ENCODE measurements at regions not wholly inside any gene's neighbourhood (a gene's known extent, or its start where the extent isn't known, plus 50 kb on each side); places are given as distances from the start of the nearest gene placed in this dataset.

GRCh38 chr13:91238036-91238435 is 109.5 kb upstream of the MIR17HG start:
- DNase-seq (ENCODE audit: low spot score) (no peak), ATAC-seq (ENCODE audit: insufficient number of reproducible peaks, low FRiP score, low read depth) (no peak)
- no peak overlapping the region for H3K27ac ChIP-seq
- no peaks in the 10 kb centered on the region for H3K4me1 ChIP-seq (ENCODE audit: control insufficient read depth in 1 of 2, low read depth in 2 of 2)
- TF ChIP-seq CTCF (IDR thresholded peaks at IDR 0.05), result no peak
- H3K27me3 ChIP-seq (replicated peaks; ENCODE audit: insufficient read depth), result no peaks in the 10 kb centered on the region
- no peaks in the 10 kb centered on the region for H3K9me3 ChIP-seq
- H3K4me3 ChIP-seq, result no peak overlapping the region
- no peaks in the 10 kb centered on the region for H3K36me3 ChIP-seq

GRCh38 chr13:91240341-91240740 is 107.1 kb upstream of the MIR17HG start:
- TF ChIP-seq CTCF (IDR thresholded peaks at IDR 0.05), result no peak
- Histone ChIP-seq H3K4me1 (ENCODE audit: control insufficient read depth in 1 of 2, low read depth in 2 of 2) (no peaks in the 10 kb centered on the region), H3K4me3 (no peak overlapping the region), H3K9me3 (no peaks in the 10 kb centered on the region), H3K27me3 (replicated peaks; ENCODE audit: insufficient read depth) (no peaks in the 10 kb centered on the region), H3K27ac (no peak overlapping the region), H3K36me3 (no peaks in the 10 kb centered on the region)
- DNase-seq (ENCODE audit: low spot score), result no peak
- ATAC-seq (ENCODE audit: insufficient number of reproducible peaks, low FRiP score, low read depth), result no peak

DNA sequence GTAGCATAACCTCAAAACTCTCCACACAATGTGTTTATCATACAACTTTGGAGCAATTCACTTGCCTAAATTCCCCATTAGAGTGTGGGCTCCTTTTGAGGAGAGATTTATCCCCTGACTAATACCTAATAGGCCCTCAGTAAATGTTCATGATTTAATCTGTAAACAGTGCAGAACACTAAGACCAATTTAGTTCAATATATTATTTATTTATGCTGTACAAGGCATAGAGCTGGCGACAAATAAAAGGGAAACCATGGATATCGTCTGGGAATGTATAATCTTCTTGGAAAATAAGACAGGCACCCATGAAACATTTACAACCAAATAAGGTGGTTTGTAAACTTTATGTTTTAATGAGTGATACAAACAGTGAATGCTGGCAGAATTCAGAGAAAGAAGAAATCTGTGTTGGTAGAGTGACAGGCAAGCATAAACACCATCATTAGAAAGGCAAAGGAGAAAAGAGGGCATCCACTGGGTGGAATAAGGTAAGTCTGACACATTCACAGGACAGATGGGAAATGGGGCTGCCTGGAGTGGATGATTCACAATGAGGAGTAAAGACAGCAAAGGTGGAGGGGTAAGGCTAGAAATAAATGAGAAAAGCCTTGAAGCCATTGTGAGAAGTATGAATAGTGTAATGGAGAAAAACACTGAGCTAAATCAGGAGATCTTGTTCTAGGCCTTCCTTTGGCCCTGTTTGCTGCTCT is 106.1 kb upstream of the MIR17HG start:
- Histone ChIP-seq H3K4me1 (ENCODE audit: control insufficient read depth in 1 of 2, low read depth in 2 of 2) (no peaks in the 10 kb centered on the region), H3K4me3 (no peak overlapping the region), H3K9me3 (no peaks in the 10 kb centered on the region), H3K27me3 (replicated peaks; ENCODE audit: insufficient read depth) (no peaks in the 10 kb centered on the region), H3K27ac (no peak overlapping the region), H3K36me3 (no peaks in the 10 kb centered on the region)
- no peak for ATAC-seq (ENCODE audit: insufficient number of reproducible peaks, low FRiP score, low read depth)
- no peak for TF ChIP-seq CTCF (IDR thresholded peaks at IDR 0.05)
- no peak for DNase-seq (ENCODE audit: low spot score)

GRCh38 chr13:91242652-91243051 is 104.8 kb upstream of the MIR17HG start:
- Histone ChIP-seq H3K27me3 (replicated peaks; ENCODE audit: insufficient read depth) (no peaks in the 10 kb centered on the region), H3K27ac (no peak overlapping the region), H3K4me3 (no peak overlapping the region), H3K36me3 (no peaks in the 10 kb centered on the region), H3K9me3 (no peaks in the 10 kb centered on the region), H3K4me1 (ENCODE audit: control insufficient read depth in 1 of 2, low read depth in 2 of 2) (no peaks in the 10 kb centered on the region)
- no peak for TF ChIP-seq CTCF (IDR thresholded peaks at IDR 0.05)
- ATAC-seq (ENCODE audit: insufficient number of reproducible peaks, low FRiP score, low read depth), result no peak
- DNase-seq (ENCODE audit: low spot score), result no peak

GRCh38 chr13:91245288-91245687 is 102.2 kb upstream of the MIR17HG start:
- H3K27ac ChIP-seq, result no peak overlapping the region
- no peak for TF ChIP-seq CTCF (IDR thresholded peaks at IDR 0.05)
- no peaks in the 10 kb centered on the region for H3K27me3 ChIP-seq (replicated peaks; ENCODE audit: insufficient read depth)
- no peak overlapping the region for H3K4me3 ChIP-seq
- no peaks in the 10 kb centered on the region for H3K9me3 ChIP-seq
- no peaks in the 10 kb centered on the region for H3K36me3 ChIP-seq
- H3K4me1 ChIP-seq (ENCODE audit: control insufficient read depth in 1 of 2, low read depth in 2 of 2), result no peaks in the 10 kb centered on the region
- DNase-seq (ENCODE audit: low spot score) (no peak), ATAC-seq (ENCODE audit: insufficient number of reproducible peaks, low FRiP score, low read depth) (no peak)

Data from thoracic aorta (tissue), 2 donors.